NCI-H524 (cell line): ENCODE measurements at regions not wholly inside any gene's neighbourhood (a gene's known extent, or its start where the extent isn't known, plus 50 kb on each side); places are given as distances from the start of the nearest gene placed in this dataset.
"Not testable (repeated sequence)": the region's sequence is repeated elsewhere in the genome, so short reads cannot be mapped to it uniquely, and the experiment has no call there.

Experiments
- DNase-seq, 2 experiments: peaks; one replicate each; lab custom pipeline; 2025; lab: John Stamatoyannopoulos, UW

DNA sequence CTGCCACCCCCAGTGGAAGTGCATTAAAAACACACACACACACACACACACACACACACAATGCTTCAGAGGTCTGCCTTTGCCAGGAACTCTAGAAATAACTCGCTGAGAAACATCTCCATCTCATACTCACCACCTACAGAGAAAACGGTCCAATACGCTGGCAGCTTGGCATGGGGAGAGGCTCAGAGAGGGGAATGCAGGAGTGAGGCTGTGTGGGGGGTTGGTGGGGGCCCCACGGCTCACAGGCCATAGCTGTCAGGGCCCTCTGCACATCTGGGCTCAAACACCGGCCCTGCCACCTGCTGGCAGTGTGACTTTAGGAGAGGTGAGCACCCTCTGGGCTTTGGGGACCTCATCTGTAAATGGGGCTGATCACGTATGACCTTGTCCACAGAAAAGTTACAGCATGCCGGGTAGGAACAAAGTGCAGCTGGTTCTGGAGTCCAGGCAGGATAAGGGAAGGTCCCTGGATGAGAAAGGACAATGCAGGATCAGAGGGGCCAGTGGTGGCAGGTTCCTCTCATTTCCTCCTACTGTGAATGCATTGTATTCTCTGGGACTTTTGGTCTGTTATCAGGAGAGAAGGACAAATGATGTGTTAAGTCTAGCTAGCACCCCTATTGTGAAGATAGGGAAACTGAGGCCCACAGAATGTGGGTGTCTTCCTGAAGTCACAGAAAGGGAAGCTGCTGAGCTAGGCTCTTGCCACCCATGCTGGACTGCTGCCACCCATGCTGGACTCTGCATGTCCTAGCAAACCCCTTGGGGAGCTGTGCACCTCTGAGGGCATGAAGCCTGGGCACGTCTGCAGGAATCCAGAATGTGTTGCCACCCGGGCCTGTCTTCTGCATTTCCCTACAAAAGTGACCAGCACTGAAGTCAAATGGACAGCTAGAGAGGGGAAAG lies 404.6 kb downstream of the RPS24 start:
- DNase-seq = no peak

DNA sequence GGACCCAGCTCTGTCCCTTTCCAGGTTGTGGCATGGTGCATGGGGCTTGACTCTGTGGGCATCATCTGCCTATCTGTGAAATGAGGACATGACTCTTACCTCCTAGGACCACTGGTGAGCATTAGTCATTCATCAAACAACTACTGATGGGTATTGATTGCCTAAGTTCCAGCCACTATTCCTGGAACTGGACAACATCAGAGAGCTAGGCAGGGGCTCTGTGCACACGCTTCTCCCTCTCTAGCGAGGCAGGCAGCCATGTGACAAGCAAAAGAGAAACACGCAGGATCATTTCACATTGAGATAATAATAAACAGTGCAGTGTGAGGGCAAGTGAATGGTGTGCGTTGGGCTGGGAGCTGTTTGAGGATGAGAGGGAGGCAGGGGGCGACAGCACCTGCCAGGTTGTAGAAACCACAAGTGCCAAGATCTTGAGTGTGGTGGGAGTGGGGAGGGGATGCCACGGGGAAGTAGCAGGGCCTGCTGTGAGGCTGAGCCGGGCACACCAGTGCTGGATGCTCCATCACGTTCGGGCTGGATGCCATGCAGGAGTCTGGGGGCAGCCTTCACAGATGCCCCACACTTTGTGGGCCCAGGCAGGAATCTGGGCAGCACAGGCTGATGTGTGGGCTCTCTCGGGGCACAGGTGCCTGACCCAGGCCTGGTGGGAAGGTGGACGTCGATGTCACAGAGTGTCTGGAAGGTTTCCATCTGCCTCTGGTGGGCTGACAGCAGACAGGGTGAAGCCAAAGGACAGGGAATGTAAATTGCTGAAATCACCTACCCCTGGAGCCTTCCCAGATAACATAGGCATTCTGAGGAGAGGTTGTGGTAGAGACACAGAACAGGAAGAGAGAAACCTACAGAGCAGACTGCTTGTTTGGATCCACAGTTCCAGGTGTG lies 405.5 kb downstream of the RPS24 start:
- no peak for DNase-seq

DNA sequence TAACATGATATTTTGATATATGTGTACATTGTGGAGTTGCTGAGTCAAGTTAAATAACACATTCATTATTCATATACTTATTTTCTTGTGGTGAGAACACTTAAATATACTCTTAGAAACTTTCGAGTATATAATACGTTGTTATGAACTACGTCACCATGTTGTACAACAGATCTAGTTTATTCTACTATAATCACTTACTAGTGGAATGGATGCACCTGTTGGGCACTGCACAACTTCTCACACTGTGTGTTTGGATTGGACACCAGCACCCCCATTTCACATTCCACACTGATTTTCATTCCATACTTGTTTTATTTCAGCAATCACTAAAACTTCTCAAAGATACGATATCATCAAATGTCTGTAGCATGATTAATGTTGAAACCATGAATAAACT lies 407.3 kb downstream of the RPS24 start:
- no peak for DNase-seq

DNA sequence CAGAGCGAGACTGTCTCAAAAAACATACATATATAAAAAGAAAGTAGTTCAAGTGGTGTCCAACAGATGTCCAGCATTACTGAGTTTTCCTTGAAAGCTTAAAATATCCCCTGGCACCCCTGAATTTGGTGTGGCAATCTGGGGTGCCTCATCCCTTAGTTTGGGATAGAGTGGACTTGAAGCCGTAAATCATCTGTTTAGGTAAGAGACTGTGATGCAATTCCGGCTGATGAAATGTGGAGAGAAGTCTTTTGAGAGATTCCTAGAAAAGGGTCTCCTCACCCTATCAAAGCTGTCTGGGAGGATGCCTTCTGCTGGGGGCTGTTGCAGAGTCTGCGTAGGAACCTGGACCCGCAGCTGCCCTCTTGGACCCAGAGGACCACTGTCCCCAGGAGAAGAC lies 408.0 kb downstream of the RPS24 start:
- DNase-seq = no peak

DNA sequence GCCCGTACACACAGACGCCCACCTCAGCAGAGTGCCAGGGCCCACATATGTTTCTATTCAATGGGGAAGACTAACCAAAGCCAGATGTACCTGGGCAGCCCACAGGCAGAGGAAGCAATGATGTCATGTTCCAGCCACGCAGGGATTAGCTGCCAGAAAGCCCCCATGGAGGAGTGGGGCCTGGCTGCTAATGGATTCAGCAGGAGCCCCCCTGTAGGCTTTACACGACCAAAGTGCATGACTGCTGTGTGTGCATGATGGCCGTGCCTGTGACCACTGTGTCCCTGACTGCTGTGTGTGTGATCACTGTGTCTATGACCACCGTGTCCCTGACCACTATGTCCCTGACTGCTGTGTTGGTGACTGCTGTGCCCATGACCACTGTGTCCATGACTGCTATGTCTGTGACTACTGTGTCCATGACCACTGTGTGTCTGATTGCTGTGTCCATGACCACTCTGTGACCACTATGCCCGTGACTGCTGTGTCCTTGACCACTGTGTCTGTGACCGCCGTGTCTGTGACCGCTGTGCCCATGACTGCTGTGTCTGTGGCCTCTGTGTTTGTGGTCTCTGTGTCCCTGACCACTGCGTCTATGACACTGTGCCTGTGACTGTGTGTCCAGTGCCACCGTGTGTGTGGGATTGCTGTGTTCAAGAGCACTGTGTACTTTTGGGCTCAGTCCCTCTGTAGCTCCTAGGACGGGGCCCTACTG lies 409.3 kb downstream of the RPS24 start:
- no peak for DNase-seq

DNA sequence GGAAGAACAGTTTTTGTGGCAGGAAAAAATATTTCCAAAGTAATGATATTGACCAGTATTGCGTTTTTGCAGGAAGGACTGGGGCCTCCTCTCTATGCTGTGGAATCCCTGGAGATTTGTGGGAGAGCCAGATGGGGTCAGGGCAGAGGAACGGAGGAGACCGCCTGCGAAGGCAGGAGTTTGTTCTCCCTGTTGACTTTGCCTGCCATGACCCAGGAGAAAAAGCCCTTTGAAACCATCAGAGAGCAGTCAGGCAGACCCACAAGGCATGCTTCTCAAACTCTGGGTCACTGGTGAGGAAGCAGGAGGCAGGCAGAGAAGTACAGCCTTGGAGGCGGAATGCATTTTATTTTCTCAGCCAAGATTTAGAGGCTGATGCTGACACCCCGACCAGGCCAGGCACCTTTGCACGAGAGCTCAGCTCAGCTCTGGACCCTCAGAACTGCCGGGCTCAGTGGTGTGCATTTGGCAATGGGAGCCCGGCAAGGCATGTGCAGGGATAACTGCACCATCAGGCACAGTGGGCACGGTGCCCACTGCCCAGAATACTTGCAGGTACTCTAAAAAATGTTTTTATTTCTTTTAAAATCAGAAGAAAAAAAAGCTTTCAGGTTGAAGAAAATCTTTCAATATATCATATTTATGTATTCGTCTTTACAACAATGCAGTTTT lies 410.4 kb downstream of the RPS24 start:
- no peak for DNase-seq

DNA sequence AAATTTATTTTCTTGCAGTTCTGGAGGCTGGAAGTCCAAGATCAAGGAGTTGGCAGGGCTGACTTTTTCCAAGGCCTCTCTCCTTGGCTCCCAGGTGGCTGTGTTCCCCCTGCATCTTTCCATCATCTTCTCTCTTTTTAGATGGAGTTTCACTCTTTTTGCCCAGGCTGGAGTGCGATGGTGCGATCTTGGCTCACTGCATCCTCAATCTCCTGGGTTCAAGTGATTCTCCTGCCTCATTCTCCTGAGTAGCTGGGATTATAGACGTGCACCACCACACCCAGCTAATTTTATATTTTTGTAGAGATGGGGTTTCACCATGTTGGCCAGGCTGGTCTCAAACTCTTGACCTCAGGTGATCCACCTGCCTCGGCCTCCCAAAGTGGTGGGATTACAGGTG lies 411.1 kb downstream of the RPS24 start:
- not testable (repeated sequence) for DNase-seq

DNA sequence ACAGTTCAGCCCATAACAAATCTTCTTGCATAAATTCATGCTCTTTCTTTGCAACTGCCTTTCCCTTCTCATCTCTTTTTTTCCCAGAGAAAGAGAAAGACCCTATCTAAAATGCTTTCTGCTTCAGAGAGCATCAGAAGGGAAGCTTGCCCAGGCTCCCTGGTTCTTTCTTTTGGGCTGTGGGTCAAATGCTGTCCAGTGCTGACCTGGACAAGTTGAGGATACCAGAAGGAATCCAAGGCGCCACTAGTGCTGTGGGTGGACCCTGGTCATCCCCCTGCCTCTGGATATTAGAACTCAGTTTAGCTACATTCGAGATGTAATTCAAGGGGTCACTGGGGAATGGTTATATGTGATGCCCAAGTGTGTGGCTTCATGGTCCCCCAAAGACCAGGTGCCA lies 411.6 kb downstream of the RPS24 start:
- no peak for DNase-seq

DNA sequence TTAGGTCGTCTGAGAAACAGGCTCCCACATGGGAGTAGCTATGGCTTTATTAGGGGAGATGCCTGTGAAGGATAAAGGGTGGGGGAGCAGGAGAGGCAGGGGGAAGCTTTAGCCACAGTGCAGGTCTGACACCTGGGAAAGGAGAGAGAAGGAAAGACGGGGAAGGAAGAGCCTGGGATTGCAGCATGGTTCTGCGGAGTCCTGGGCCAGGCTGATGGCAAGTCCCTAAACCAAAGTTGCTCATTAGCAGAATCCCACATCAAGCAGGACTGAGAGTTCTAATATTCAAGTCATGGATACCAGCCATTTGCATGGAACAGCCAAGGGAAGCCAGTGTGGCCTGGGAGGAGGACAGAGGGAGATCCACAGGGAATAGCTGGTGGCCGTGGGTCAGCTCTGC lies 414.8 kb downstream of the RPS24 start:
- DNase-seq = no peak

DNA sequence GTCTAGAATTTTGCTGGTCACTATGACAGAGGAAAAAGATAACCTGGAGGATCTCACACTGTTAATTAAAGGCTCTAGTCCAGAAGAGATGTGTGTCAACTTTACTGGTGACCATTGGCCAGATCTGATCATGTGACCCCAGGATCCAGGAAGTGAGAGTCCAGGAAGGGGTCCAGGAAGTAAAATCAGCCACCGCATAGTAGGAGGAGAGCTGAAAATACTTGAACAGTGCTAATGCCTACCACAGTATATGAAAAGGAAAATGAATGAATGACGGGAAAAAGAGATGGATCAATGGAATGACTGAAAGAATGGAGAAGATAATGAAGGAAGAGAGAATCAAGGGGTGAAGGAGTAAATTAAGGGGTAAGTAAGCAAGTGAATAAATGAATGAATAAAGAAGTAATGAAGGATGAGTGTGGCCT lies 415.3 kb downstream of the RPS24 start:
- DNase-seq = no peak

DNA sequence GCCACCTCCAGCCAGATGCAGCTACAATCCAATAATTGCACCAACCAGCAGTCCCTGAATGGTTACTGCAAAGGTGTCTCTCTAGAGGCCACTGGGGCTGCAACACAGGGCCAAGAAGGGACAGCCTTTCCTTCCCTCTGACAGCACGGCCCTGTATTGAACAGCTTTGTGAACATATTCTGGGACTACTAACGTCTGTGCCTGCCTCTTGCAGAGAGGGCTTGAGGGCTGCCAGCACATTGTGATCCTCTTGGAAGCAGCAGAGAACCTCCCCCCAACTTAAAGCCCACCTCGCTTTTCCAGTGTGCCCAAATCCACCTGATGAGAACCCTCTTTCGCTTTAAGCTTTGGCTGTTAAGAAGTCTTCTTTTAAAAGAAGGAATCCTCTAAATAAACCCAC lies 415.9 kb downstream of the RPS24 start:
- no peak for DNase-seq

DNA sequence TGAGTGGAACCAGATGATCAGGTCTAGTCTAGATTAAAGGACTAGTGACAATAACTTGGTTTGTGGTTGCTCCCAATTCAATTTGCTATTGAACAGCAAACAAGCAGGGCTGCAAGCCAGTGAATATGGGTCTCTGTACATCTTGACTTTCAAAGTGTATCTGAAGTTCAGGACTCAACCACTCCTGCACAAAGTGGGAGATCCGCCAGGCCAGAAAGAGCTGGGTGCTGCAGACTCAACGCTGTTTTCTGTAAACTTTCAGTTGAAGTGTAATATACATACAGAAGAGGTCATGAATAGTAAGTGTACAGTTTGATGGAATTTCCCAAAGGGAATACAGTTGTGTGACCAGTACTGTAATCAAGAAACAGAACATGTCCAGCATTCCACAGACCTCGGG lies 416.6 kb downstream of the RPS24 start:
- no peak for DNase-seq

DNA sequence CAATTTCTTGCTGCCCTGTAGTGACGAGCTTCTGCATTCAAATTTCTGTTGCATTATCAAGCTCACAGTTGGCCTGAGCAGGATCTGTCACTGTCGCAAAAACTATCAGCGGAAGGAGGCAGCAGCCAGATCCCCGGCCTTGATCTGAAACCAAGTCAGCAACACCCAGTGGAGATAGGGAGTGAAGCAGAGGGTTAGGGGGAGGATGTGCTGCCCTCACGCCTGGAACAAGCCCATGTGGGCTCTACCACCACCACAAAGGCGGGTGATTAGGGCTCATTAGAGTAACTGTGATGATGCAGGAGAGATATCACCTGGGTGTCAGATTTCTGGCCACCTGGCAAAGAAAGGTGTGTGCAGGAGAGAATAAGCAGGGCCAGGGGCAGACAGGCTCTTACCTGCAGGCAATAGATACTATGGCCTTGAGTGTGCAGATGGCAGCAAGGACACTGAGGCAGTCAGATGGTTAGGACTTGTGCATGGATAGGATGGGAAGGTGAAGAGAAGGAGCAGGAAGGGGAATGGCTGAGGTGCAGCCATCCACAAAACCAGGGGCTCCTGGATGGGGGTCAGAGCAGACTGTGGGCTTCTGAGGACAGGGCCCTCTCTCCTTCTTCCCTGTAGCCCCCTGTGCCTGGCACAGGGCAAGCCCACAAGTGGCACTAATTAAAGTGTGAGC lies 417.3 kb downstream of the RPS24 start:
- DNase-seq = no peak

DNA sequence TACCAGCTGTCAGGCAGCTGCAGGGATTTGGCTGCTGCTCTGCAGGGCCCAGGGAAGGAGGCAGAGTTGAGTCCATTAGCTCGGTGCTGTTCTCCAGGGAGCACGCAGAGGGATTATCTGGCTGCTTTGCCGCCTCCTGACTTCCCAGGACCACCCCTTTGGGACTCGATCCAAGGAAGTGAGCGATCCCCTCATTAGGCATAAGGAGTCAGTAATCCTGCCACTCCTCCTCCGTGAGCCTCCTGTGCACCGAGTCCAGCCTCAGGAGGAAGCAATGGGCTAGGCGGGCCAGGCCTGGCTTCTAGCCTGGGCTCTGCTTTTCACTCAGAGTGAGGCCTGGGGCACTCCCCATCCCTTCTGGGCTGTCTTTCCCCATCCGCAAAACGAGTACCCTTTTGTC lies 417.9 kb downstream of the RPS24 start:
- DNase-seq = peak; percentile 71 to 91

DNA sequence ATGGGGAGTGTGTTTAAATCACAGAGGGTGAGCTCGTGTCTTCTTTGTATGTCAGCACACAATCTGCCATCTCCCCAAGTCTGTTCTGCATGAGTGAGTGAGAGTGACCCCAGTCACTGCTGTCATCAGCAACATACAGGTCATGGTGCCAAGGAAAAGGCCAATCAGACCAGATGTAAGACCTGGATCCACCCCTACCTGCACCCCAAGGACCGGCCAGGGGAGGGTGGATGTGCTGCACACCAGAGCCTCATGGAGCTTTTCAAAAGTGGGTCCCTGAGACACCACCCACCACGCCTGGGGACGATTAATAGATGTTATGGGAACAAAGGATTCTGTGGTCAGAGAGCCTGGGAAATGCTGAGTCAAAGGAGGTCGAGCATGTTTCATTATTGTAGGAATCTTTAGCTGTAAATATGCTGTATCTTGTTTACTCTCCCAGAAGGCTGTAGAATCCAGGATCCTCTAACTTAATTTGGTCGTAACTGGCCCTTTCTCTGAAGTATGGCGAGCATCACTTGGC lies 420.5 kb downstream of the RPS24 start:
- no peak for DNase-seq

DNA sequence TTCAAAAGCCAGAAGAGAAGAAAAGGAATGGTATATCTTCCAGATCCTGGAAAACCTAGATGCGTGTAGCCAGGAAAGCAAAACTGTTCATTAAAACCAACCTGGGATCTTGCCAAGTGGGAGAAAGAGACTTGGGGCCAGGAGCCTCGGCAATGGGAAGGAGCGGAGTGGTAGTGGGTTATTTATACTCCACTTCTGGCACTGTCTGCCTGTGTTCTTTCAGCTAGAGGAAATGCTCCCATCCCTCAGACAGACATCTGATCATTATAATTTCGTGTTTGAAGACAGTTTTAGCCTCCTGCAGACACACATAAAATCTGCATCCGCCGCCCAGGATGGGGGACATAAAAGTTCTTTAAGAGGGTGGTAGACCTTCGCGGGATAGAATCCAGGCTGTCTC lies 421.6 kb downstream of the RPS24 start:
- no peak for DNase-seq

DNA sequence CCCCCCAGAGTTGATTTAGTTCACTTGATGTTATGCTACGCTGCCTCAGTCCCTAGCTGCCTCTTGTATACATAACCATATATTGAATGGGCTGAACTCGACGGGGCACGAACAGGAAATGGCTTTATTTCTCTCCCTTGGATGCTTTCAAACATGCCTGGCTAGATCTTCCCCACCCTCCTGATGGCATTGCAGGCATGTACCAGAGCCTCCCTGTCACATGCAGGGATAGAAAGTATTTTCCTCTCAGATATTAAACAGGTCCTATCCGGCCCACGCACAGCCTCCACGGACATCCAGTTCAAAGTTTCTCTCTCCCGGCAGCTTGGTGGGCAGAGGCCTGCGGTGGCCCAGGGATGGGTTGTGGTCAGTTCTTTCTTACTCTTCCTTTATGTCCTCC lies 422.1 kb downstream of the RPS24 start:
- DNase-seq = no peak

DNA sequence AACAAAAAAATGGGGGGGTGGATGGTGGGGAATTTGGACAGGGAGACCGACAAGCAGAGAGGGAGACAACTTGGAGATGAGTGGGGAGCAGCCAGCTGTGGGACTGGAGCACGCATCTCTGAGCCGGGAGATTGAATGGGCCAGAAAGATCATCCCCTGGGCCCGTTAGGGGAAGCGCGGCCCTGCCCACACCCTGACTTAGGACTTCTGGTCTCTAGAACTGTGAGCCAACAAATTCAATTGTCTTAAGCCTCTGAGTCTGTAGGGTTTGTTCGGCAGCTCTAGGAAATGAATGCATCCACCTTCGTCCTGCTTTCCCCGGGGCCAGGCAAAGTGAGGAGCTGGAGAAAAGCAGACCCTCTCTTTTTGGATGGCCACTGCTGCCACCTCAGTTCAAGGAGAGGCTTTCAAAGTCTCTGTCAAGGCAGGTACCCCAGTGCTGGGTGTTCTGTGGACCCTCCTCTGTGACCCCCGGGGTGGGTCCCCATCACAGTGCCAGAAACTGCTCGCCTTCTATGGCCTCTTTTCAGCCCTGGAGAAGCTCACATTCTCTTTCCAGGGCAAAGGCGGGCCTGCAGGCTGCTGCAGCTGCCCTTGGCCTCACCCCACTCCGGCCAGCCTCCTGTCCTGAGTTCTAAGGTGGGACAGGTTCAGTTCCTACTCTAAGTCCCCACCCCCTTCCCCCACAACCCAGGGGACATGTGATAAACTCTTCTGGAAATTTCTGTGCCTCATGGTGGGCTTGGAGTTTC lies 423.2 kb downstream of the RPS24 start:
- no peak for DNase-seq

DNA sequence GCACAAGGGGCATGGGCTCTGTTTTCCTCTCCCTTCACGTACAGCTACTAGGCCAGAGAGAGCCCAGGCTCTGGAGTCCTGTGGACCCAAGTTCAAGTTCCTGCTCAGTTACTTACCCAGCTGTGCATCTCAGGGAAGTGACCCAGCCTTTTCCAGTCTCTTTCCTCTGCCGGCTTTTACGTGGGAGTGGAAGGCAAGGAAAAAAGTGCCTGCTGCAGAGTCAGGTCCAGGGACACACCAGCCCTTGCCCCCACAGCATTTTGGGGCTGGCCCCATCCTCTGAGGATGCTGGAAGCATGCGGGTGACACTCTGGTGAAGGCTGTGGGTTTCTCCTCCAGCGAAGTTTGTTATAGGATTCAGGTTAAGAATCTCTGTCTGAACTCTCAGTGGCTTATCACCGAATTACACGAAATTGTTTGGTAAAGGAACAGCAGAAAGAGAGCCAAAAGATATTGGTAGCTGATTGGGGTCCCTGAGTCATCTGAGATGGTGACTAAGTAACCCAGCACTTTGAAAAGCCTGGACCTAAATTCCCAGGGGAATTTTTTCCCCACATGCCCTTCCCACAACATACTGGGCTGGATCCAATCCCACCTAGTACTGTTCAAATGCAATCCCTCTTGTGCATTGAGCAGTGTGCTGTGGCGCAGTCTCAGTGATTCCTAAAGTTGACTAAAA lies 424.3 kb downstream of the RPS24 start:
- DNase-seq = no peak
